ENCODE measurements at regions not wholly inside any gene's neighbourhood (a gene's known extent, or its start where the extent isn't known, plus 50 kb on each side); places are given as distances from the start of the nearest gene placed in this dataset.

DNA sequence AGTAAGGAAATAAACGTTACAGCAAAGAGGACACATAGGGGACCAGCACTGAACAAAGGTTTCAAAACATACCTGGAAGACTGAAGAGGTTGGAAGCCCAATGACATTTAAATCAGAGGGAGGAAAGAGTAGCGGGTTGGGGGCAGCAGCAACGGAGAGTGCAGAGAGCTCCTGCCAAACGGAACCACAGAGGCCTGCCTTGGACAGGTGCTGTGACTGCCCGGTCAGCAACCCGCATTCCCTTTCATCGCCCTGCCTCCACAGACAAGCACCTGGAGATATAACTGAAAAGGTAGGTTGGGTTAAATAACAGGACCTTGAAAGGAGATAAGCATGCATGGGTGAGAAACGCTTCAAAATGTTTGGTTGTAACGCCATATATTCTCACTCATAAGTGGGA, 92.8 kb upstream of the SLC38A4 start:
- intact Hi-C loops (cut with micrococcal nuclease) = no loop called here
- Mint-ChIP-seq H3K27me3 (peaks cover 7% of the 10 kb centered on the region), H3K27ac (no peak overlapping the region)

GRCh38 chr12:46919666-46920400, 94.0 kb upstream of the SLC38A4 start:
- H3K4me3 Mint-ChIP-seq = no peak overlapping the region
- peaks cover 18% of the 10 kb centered on the region for H3K4me1 Mint-ChIP-seq (ENCODE audit: low read depth)
- H3K9me3 Mint-ChIP-seq = no peaks in the 10 kb centered on the region
- H3K27ac Mint-ChIP-seq = no peak overlapping the region
- intact Hi-C loops (cut with micrococcal nuclease) = no loop called here
- no peaks in the 10 kb centered on the region for H3K36me3 Mint-ChIP-seq (ENCODE audit: low read depth)
- peaks cover 8% of the 10 kb centered on the region for H3K27me3 Mint-ChIP-seq

More for the DNA sequence above, 92.8 kb upstream of the SLC38A4 start:
- H3K36me3 Mint-ChIP-seq (ENCODE audit: low read depth) = no peaks in the 10 kb centered on the region
- H3K4me1 Mint-ChIP-seq (ENCODE audit: low read depth) = peaks cover 18% of the 10 kb centered on the region
- no peak overlapping the region for H3K4me3 Mint-ChIP-seq
- H3K9me3 Mint-ChIP-seq = no peaks in the 10 kb centered on the region

DNA sequence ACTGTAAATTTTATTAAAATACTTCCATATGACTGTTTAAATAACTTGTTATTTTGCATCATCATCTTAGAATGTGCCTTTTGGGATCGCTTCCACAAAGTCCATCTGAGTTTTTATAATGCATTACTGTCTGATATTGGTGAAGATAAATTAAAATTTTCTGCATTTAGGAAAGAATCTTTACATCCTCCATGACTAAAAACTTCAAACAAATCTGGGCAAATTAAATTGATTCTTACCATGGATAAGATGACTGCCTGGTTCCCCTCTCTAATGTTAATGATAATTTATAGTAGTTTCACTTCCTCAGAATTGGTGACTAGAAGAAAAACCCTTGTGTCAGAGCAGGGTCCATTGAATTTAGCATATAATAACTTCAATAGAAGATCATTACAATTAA, 94.7 kb upstream of the SLC38A4 start:
- peaks cover 8% of the 10 kb centered on the region for H3K27me3 Mint-ChIP-seq
- H3K4me3 Mint-ChIP-seq = no peak overlapping the region
- H3K4me1 Mint-ChIP-seq (ENCODE audit: low read depth) = peaks cover 18% of the 10 kb centered on the region
- H3K9me3 Mint-ChIP-seq = peaks cover under 1% of the 10 kb centered on the region
- intact Hi-C loops (cut with micrococcal nuclease) = no loop called here
- no peak overlapping the region for H3K27ac Mint-ChIP-seq
- H3K36me3 Mint-ChIP-seq (ENCODE audit: low read depth) = no peaks in the 10 kb centered on the region

DNA sequence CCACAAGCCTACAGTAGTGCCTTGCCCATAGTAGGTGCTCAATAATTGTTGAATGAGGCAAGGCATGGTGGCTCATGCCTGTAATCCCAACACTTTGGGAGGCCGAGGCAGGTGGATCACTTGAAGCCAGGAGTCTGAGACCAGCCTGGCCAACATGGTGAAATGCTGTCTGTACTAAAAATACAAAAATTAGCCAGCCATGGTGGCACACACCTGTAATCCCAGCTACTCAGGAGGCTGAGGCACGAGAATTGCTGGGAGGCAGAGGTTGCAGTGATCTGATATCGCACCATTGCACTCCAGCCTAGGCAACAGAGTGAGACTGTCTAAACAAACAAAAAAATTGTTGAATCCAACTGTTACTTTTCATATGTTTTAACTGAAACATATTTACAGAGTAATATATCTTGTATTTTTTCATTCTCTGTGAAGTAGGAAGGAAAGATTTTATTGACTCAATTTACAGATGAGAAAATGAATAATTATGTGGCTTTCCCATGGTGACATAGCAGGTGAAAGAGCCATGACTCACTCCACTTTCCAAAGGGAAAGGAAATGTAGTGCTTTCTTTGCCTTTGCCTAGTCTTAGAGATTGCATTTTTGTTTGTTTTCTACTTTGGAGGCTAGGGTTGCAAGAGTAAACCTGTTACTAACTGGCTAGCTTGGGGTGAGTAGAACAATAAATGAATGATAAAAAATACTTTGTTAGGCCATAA, 95.4 kb upstream of the SLC38A4 start:
- H3K27me3 Mint-ChIP-seq = peaks cover 8% of the 10 kb centered on the region
- intact Hi-C loops (cut with micrococcal nuclease) = no loop called here
- peaks cover 25% of the 10 kb centered on the region for H3K4me1 Mint-ChIP-seq (ENCODE audit: low read depth)
- H3K27ac Mint-ChIP-seq = no peak overlapping the region
- H3K36me3 Mint-ChIP-seq (ENCODE audit: low read depth) = no peaks in the 10 kb centered on the region
- H3K4me3 Mint-ChIP-seq = no peak overlapping the region
- H3K9me3 Mint-ChIP-seq = peaks cover 6% of the 10 kb centered on the region

- peaks cover 6% of the 10 kb centered on the region for H3K9me3 Mint-ChIP-seq
- peaks cover 30% of the 10 kb centered on the region for H3K4me1 Mint-ChIP-seq (ENCODE audit: low read depth)
- H3K27ac Mint-ChIP-seq = no peak overlapping the region
- intact Hi-C loops (cut with micrococcal nuclease) = no loop called here
- H3K4me3 Mint-ChIP-seq = no peak overlapping the region
- peaks cover 8% of the 10 kb centered on the region for H3K27me3 Mint-ChIP-seq
- no peaks in the 10 kb centered on the region for H3K36me3 Mint-ChIP-seq (ENCODE audit: low read depth)
These were observed 96.0 kb upstream of the SLC38A4 start for GRCh38 chr12:46921764-46922133.

GRCh38 chr12:46926526-46926925, 100.7 kb upstream of the SLC38A4 start:
- Mint-ChIP-seq H3K9me3 (peaks cover 6% of the 10 kb centered on the region), H3K4me1 (ENCODE audit: low read depth) (peaks cover 19% of the 10 kb centered on the region), H3K27ac (peak overlapping the region; percentile 69), H3K4me3 (no peak overlapping the region), H3K27me3 (peaks cover 4% of the 10 kb centered on the region), H3K36me3 (ENCODE audit: low read depth) (no peaks in the 10 kb centered on the region)
- intact Hi-C loops (cut with micrococcal nuclease) = no loop called here

DNA sequence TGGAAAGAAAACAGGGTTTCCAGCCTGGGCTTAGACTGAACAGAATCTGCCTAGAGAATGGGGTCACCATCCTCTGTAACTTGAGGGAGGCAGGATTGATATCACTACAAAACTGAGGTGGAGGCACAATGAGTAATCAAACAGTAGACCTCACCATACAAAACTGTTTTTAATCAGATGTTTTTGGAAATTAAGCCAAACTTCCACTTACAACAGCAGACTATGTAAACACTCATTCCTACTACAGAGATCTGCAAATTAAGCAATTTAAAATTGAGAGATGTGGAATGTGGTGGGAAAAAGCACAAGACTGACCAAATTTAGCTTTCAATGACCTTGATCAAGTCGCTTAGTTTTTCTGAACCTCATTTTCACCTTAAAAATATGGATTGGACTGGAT, 104.3 kb upstream of the SLC38A4 start:
- Mint-ChIP-seq H3K27ac (no peak overlapping the region), H3K36me3 (ENCODE audit: low read depth) (no peaks in the 10 kb centered on the region), H3K9me3 (peaks cover 6% of the 10 kb centered on the region), H3K4me1 (ENCODE audit: low read depth) (peaks cover 14% of the 10 kb centered on the region), H3K4me3 (no peak overlapping the region), H3K27me3 (no peaks in the 10 kb centered on the region)
- intact Hi-C loops (cut with micrococcal nuclease) = loop anchor here (5.0 to 10.0 kb wide), 2 partner anchors 588 to 805 kb away; no protein-coding TSS in a partner anchor

- Mint-ChIP-seq H3K4me3 (no peak overlapping the region), H3K36me3 (ENCODE audit: low read depth) (no peaks in the 10 kb centered on the region), H3K27me3 (no peaks in the 10 kb centered on the region), H3K4me1 (ENCODE audit: low read depth) (no peaks in the 10 kb centered on the region), H3K9me3 (no peaks in the 10 kb centered on the region), H3K27ac (no peak overlapping the region)
- intact Hi-C loops (cut with micrococcal nuclease) = loop anchor here (1.0 to 10.0 kb wide), 3 partner anchors 259 to 809 kb away; no protein-coding TSS in a partner anchor
These were observed 108.2 kb upstream of the SLC38A4 start for GRCh38 chr12:46933947-46934346.

DNA sequence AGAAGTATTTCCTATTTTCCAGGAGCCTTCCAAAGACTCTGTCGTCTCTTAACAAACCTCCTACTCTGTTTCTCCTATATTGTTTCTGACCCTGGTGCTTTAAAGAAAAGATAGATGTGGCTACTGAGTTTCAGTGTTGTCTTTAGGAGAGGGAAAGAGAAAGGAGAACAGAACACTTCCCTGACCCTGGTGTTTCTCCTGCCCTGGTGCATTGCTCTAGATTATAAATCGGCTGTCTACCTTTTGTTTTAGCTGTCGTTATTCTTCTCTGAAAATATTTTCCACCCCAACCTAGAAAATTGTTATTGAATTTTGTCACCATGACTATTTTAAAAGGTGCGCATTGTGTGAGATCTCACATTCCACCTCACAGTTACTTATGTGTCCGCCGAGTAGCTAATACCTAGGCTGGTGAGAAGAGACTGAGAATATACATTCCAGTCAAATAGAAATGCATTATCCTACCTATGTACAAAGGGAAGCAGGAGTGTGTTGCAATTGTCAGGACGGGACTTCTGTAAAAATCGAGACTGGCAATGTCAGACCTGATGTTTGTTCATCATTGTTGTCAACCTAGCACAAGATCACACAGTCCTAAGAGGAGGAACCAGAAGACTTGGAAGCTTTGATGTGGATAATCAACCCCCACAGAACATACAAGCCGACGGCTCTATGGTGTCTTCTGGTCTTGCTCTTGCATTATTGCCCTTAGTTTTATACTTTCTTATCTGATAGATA, 108.7 kb upstream of the SLC38A4 start:
- H3K9me3 Mint-ChIP-seq = no peaks in the 10 kb centered on the region
- H3K4me3 Mint-ChIP-seq = no peak overlapping the region
- H3K4me1 Mint-ChIP-seq (ENCODE audit: low read depth) = no peaks in the 10 kb centered on the region
- intact Hi-C loops (cut with micrococcal nuclease) = loop anchor here (1.0 to 10.0 kb wide), 3 partner anchors 259 to 810 kb away; no protein-coding TSS in a partner anchor
- H3K36me3 Mint-ChIP-seq (ENCODE audit: low read depth) = no peaks in the 10 kb centered on the region
- no peak overlapping the region for H3K27ac Mint-ChIP-seq
- no peaks in the 10 kb centered on the region for H3K27me3 Mint-ChIP-seq

DNA sequence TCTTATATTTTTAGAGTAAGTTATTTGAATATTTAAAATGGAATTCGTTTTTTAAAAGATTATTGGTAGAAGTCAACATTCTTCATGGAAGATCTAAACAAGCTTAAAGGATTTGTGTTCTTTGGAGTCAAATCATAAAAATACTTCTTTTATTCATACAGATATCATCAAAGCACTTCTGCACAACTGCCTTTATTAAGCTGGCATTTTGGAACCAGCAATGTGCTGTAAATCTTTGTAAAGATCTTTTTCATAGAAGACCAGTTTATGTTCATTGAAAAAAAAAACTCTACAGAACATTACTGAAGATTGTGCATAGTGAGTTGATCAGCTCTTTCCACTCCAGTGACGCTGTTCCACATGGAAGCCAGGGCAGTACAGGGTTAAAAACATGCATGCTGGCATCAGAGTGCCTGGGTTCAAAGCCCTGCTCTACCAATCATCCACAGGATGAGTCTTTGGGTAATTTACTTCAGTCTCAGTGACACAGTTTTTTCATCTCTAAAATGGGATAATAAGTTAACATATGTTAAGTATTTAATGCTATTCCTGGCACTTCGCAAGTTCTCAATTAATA, 109.6 kb upstream of the SLC38A4 start:
- intact Hi-C loops (cut with micrococcal nuclease) = loop anchor here (10.0 kb wide), 1 partner anchor 811 kb away; no protein-coding TSS in a partner anchor
- Mint-ChIP-seq H3K27me3 (no peaks in the 10 kb centered on the region), H3K4me3 (no peak overlapping the region), H3K27ac (no peak overlapping the region), H3K4me1 (ENCODE audit: low read depth) (no peaks in the 10 kb centered on the region), H3K9me3 (no peaks in the 10 kb centered on the region), H3K36me3 (ENCODE audit: low read depth) (no peaks in the 10 kb centered on the region)

GRCh38 chr12:46936042-46936441, 110.2 kb upstream of the SLC38A4 start:
- Mint-ChIP-seq H3K9me3 (no peaks in the 10 kb centered on the region), H3K4me1 (ENCODE audit: low read depth) (no peaks in the 10 kb centered on the region), H3K27me3 (no peaks in the 10 kb centered on the region), H3K4me3 (no peak overlapping the region), H3K36me3 (ENCODE audit: low read depth) (no peaks in the 10 kb centered on the region), H3K27ac (no peak overlapping the region)
- intact Hi-C loops (cut with micrococcal nuclease) = loop anchor here (10.0 kb wide), 1 partner anchor 811 kb away; no protein-coding TSS in a partner anchor

GRCh38 chr12:46938071-46938678, 112.4 kb upstream of the SLC38A4 start:
- Mint-ChIP-seq H3K36me3 (ENCODE audit: low read depth) (no peaks in the 10 kb centered on the region), H3K9me3 (no peaks in the 10 kb centered on the region), H3K27ac (no peak overlapping the region), H3K27me3 (no peaks in the 10 kb centered on the region), H3K4me1 (ENCODE audit: low read depth) (no peaks in the 10 kb centered on the region), H3K4me3 (no peak overlapping the region)
- intact Hi-C loops (cut with micrococcal nuclease) = loop anchor here (10.0 kb wide), 1 partner anchor 813 kb away; no protein-coding TSS in a partner anchor

GRCh38 chr12:46941981-46942380, 116.2 kb upstream of the SLC38A4 start:
- H3K27ac Mint-ChIP-seq = no peak overlapping the region
- H3K36me3 Mint-ChIP-seq (ENCODE audit: low read depth) = no peaks in the 10 kb centered on the region
- H3K27me3 Mint-ChIP-seq = no peaks in the 10 kb centered on the region
- intact Hi-C loops (cut with micrococcal nuclease) = no loop called here
- no peak overlapping the region for H3K4me3 Mint-ChIP-seq
- no peaks in the 10 kb centered on the region for H3K9me3 Mint-ChIP-seq
- H3K4me1 Mint-ChIP-seq (ENCODE audit: low read depth) = peaks cover 3% of the 10 kb centered on the region
